Panc1 (cell line): ENCODE measurements at regions not wholly inside any gene's neighbourhood (a gene's known extent, or its start where the extent isn't known, plus 50 kb on each side); places are given as distances from the start of the nearest gene placed in this dataset.

Experiments used
- ATAC-seq: fragments of 200-7000 bp; cut with Tn5 transposase; 2 replicates; pipeline ENCODE4 v1.9.1; 2020; ENCODE audit warnings: mild to moderate bottlenecking, moderate library complexity
- BruUV-seq: library from RNA; stranded (reverse); fragments of 400-500 nt; replicated peaks from 2 replicates; lab custom pipeline; 2021; lab: Mats Ljungman, UMichigan
- CTCF ChIA-PET: fragments of 300-600 bp; sonication (Branson Sonifier 250); formaldehyde crosslinking; loops from one replicate; lab custom pipeline; 2022; ENCODE audit warnings: antibody characterized with exemption; lab: Charles Lee
- POLR2A ChIA-PET: fragments of 300-600 bp; sonication (Branson Sonifier 250); formaldehyde crosslinking; loops from one replicate; lab custom pipeline; 2022; ENCODE audit warnings: antibody characterized with exemption; lab: Charles Lee
- DNase-seq: peaks from one replicate; pipeline ENCODE4 v3.0.0-alpha.2; 2010; ENCODE audit warnings: low read depth, low spot score
- H3K27ac ChIP-seq: 2 replicates; pipeline ENCODE4 v1.5.1; 2011; ENCODE audit warnings: mild to moderate bottlenecking, low read length, inconsistent platforms
- H3K27me3 ChIP-seq: fragments of 200-500 bp; sonication (Bioruptor generic); 2 replicates; pipeline ENCODE4 v1.6.0; 2014; ENCODE audit warnings: low read length, inconsistent platforms; ENCODE audit not compliant: control insufficient read depth, insufficient read depth
- H3K36me3 ChIP-seq: fragments of 200-500 bp; sonication (Bioruptor generic); 2 replicates; pipeline ENCODE4 v1.5.1; 2014; ENCODE audit warnings: inconsistent platforms, mild to moderate bottlenecking, low read length, moderate library complexity; ENCODE audit not compliant: control insufficient read depth, insufficient read depth
- H3K4me1 ChIP-seq: 2 replicates; pipeline ENCODE4 v1.5.1; 2011; ENCODE audit warnings: inconsistent platforms, mild to moderate bottlenecking, low read length, moderate library complexity; ENCODE audit not compliant: control insufficient read depth, insufficient read depth
- H3K4me3 ChIP-seq, 2 experiments: 2 replicates each; pipeline ENCODE4 v1.5.1; 2011 to 2012; ENCODE audit warnings: low read depth in 2 of 2, low read length in 2 of 2, mild to moderate bottlenecking in 2 of 2, inconsistent platforms in 1 of 2, moderate library complexity in 1 of 2
- H3K9me3 ChIP-seq: fragments of 200-500 bp; sonication (Bioruptor generic); 2 replicates; pipeline ENCODE4 v1.5.1; 2014; ENCODE audit warnings: low read depth, mild to moderate bottlenecking, inconsistent platforms, low read length, moderate library complexity; ENCODE audit not compliant: control insufficient read depth, insufficient read depth
- CTCF ChIP-seq: fragments of 450-650 bp; IDR thresholded peaks from 2 replicates; pipeline ENCODE4 v1.5.1; 2017; ENCODE audit warnings: mild to moderate bottlenecking
- POLR2AphosphoS5 ChIP-seq: IDR thresholded peaks from 2 replicates; pipeline ENCODE4 v1.6.1; 2012; ENCODE audit warnings: mild to moderate bottlenecking, low read depth, low read length, moderate library complexity
- REST ChIP-seq, 2 experiments: IDR thresholded peaks; 2 replicates each; pipeline ENCODE4 v1.6.1; 2011 to 2012; ENCODE audit warnings: low read depth in 2 of 2, control low read depth in 1 of 2, low read length in 1 of 2, mild to moderate bottlenecking in 1 of 2, moderate library complexity in 1 of 2; ENCODE audit not compliant: insufficient read depth in 1 of 2
- SIN3A ChIP-seq: IDR thresholded peaks from 2 replicates; pipeline ENCODE4 v1.6.1; 2012; ENCODE audit warnings: low read depth, mild to moderate bottlenecking, low read length, moderate library complexity, borderline replicate concordance; ENCODE audit not compliant: insufficient read depth
- TCF7L2 ChIP-seq: IDR thresholded peaks from 2 replicates; pipeline ENCODE4 v1.6.1; 2011; ENCODE audit warnings: mild to moderate bottlenecking, low read depth, low read length, inconsistent platforms
- in situ Hi-C: cut with HindIII; loops from 2 replicates; pipeline ENCODE4 v1.10.0; 2016; ENCODE audit warnings: low sequenced_read_pairs, low pct_unique_long_range_greater_than_20kb
- intact Hi-C: fragments of 100-400 bp; cut with micrococcal nuclease; formaldehyde crosslinking; loops from one replicate; pipeline ENCODE4 v1.10.0; 2022; ENCODE audit not compliant: unreplicated experiment

DNA sequence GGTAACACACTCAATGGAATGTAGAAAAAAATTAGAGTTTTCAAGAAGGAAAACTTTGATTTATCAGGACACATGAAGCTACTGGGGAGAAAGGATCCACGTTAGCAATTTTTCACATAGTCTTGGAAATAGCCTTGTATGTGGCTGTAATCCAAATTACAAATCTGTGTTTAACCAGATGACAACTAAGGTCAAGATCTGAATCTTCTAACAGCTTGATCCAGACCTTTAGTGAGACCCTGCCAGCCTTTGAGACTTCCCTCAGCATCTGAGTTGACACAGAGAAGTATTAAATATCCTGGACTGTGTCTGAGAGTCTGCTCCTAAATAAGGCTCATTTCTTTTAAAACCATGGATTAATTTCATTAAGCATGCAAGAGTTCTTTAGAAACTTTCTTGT is 135.9 kb upstream of the KCNK2 start:
- POLR2A ChIA-PET = no interaction called here
- TF ChIP-seq SIN3A (no peak), POLR2AphosphoS5 (no peak), REST (IDR thresholded peaks at IDR 0.05; ENCODE audit: insufficient read depth in 1 of 2, low read depth in 2 of 2, low read length in 1 of 2) (no peak), CTCF (no peak), TCF7L2 (no peak)
- no peak overlapping the region for H3K4me3 ChIP-seq
- ATAC-seq = no peak
- H3K36me3 ChIP-seq = no peaks in the 10 kb centered on the region
- CTCF ChIA-PET = no interaction called here
- no peaks in the 10 kb centered on the region for H3K4me1 ChIP-seq
- intact Hi-C loops = no loop called here
- no peaks in the 10 kb centered on the region for H3K9me3 ChIP-seq
- no peak for DNase-seq
- no TSS peak for BruUV-seq
- no peaks in the 10 kb centered on the region; the same call in 1 of the 2 replicates for H3K27me3 ChIP-seq
- no peak overlapping the region for H3K27ac ChIP-seq
- in situ Hi-C loops = no loop called here

DNA sequence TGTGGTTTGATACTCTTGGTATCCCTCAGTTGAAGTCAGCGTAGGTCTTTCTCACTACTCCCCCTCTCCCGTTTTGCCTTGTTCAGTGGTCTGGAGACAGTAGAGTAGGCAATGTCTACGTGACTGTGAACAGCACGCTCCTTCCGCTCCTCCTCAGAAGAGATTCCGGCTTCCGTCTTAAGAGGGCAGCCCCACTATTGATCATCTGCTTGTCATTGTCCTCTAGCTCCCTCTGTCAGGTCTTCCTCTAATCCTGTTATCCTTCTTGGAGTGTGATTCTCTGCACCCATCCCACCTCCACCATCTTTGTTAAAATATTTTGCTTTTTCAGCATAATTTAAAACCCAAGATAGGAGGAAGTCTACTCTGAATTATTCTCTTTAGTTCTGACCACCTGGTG is 129.9 kb upstream of the KCNK2 start:
- H3K36me3 ChIP-seq = no peaks in the 10 kb centered on the region
- no peak overlapping the region for H3K27ac ChIP-seq
- no peak for DNase-seq
- H3K4me3 ChIP-seq = no peak overlapping the region
- no peaks in the 10 kb centered on the region; the same call in 1 of the 2 replicates for H3K27me3 ChIP-seq
- intact Hi-C loops = no loop called here
- no TSS peak for BruUV-seq
- in situ Hi-C loops = no loop called here
- TF ChIP-seq CTCF = peak; percentile 13
- TF ChIP-seq REST (IDR thresholded peaks at IDR 0.05; ENCODE audit: insufficient read depth in 1 of 2, low read depth in 2 of 2, low read length in 1 of 2) = no peak
- no peaks in the 10 kb centered on the region for H3K4me1 ChIP-seq
- no peaks in the 10 kb centered on the region for H3K9me3 ChIP-seq
- ChIA-PET CTCF (no interaction called here), POLR2A (no interaction called here)
- no peak for ATAC-seq
